NCI-H524 (cell line): ENCODE measurements at regions not wholly inside any gene's neighbourhood (a gene's known extent, or its start where the extent isn't known, plus 50 kb on each side); places are given as distances from the start of the nearest gene placed in this dataset.
"Not testable (repeated sequence)": the region's sequence is repeated elsewhere in the genome, so short reads cannot be mapped to it uniquely, and the experiment has no call there.

Source experiments
- DNase-seq, 2 experiments: peaks; one replicate each; lab custom pipeline; 2025; lab: John Stamatoyannopoulos, UW

GRCh38 chr6:125354649-125355048 is 52.9 kb upstream of the HDDC2 start:
- no peak for DNase-seq

GRCh38 chr6:125356884-125357283 is 55.1 kb upstream of the HDDC2 start:
- no peak for DNase-seq

GRCh38 chr6:125357515-125358256 is 55.9 kb upstream of the HDDC2 start:
- no peak for DNase-seq

GRCh38 chr6:125358898-125359297 is 57.1 kb upstream of the HDDC2 start:
- DNase-seq = no peak

GRCh38 chr6:125361868-125362267 is 60.1 kb upstream of the HDDC2 start:
- DNase-seq = no peak

DNA sequence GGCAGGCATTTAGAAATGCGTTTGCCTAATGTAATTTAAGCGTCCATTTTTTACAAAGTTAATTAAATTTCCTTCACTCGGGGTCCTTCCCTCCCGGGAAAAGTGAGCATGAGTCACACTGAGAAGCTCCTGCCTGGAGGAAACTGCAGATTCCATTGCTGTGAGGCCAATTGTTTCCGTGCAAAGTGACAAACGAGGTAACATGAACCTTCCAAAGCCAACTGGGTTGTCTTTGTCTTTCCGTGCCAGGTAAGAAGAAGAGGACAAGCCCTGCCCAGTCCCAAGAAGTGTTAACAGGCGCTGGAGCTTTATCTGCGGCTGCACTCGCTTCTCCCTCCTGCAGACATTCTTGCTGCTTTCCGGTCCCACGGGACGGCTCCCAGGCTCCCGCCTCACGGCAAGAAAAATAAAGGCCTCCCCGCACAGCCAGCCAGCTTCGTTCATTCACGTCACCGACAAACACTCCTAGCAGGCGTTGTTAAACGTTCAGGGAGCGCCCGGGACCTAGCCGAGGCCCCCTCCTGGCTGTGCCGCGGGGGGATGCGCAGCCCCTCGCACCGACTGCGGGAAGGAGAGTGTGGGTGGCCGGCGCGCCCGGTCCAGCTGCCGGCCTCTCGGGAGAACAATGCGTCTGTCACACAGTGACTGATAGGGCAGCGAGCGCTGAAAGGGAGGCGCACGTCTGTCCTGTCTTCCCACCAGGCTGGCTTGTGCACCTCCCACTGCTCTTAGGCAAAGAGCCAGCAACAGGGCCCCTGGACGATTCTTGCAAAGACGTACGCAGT is 61.5 kb upstream of the HDDC2 start:
- DNase-seq = peak; percentile 70 to 86

- DNase-seq = no peak
These were observed 62.0 kb upstream of the HDDC2 start for GRCh38 chr6:125363824-125364165.

GRCh38 chr6:125365230-125365629 is 63.5 kb upstream of the HDDC2 start:
- DNase-seq = no peak

GRCh38 chr6:125367036-125367782 is 65.4 kb upstream of the HDDC2 start:
- DNase-seq = no peak

DNA sequence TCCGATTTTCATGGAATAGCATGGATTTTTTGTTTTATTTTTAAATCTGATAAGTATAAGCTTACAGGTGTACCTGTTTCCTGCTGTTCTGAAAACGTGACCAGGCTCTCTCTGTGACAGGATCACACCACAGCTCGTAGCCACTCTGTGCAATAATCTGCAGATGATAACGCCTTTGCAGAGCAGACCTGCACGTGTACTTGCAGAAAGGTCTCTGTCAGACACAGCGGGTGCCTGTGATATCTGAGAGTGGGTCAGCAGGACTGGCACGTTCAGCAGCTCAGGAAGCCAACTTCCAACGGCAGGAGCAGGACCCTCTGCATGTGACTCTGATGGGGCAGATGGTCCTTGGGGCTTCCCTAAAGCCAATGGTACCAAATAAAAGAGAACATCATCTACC is 68.6 kb upstream of the HDDC2 start:
- peak; percentile 35 to 68 for DNase-seq

DNA sequence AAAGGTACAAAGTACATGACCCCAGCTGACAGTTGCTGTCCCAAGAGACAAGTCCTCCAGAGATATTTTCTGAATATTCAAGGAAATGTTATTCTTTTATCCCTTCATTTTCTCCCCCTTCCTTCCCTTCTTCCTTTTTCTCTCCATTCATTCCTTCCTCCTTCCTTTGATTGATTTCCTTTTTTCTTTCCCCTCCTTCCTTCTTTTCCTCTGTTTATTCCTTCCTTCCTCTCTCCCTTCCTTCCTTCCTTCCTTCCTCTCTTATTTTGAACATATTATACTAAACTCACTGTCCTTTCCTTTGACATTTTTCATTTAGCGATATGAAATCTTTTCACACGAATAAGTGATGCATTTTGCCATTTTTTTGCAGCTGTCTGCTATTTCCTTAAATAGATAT is 73.2 kb upstream of the HDDC2 start:
- DNase-seq = no peak

DNA sequence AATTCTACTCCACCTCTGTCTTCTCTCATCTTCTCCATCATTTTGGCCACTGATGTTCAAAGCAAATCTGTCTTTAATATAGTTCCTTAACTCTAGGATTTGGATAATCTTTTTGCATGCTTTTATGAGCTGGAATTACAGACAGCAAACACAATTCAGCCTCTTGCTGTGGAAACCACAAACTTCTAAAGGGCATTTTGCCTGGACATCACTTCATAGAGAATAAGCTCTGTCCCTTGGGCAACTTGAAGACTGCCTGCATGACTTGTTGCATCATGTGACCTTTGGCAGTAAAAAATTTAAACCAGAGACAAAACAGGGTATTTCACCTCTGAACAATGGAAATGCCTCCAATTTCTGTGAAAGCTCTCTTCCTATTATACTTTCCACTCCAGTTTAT is 74.1 kb upstream of the HDDC2 start:
- no peak for DNase-seq

DNA sequence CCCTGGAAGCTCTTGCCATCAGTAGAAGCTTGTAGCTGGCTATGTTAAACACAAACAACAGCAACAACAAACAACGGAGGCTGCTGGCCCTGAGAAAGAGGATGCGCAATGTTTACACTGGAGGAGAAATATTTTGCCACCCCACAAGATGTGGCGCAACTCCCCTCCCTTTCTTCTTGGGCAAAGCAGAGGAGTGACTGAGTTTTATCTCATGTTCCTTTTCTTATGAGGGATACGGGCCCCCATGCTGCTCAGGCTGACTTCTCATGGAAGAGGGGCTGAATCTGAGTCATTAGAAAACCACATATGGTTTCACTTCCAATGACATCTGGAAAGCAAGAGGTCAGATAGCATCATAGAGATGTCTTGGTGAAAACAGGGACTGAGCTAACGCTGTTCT is 75.9 kb upstream of the HDDC2 start:
- DNase-seq = peak; percentile 22 to 71

DNA sequence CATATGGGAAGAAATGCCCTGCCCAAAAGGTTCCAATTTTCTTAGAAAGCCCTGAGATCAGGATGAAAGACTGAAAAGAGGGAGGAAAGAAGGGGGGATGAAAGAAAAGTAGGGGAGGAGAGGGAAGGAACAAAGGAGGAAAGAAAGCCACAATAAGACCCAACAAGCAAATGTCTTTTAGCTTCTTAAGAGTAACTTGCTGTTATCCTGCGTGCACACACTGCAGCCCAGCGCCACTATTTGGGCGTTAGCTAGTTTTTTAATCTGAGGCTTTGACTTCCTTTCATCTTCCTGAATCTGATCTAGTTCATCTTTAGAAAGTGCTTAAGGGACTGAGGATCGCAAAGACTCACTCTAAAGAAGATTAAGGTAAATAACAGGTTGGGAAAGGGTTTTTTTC is 77.4 kb upstream of the HDDC2 start:
- peak in 1 of 2 experiments; percentile 15 for DNase-seq

GRCh38 chr6:125380474-125380873 is 78.7 kb upstream of the HDDC2 start:
- no peak for DNase-seq

DNA sequence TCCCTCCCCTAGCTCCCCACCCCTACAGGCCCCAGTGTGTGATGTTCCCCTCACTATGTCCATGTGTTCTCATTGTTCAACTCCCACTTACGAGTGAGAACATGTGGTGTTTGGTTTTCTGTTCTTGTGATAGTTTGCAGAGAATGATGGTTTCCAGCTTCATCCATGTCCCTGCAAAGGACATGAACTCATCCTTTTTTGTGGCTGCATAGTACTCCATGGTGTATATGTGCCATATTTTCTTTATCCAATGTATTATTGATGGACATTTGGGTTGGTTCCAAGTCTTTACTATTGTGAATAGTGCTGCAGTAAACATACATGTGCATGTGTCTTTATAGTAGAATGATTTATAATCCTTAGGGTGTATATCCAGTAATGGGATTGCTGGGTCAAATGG is 84.6 kb upstream of the HDDC2 start:
- not testable (repeated sequence) for DNase-seq

DNA sequence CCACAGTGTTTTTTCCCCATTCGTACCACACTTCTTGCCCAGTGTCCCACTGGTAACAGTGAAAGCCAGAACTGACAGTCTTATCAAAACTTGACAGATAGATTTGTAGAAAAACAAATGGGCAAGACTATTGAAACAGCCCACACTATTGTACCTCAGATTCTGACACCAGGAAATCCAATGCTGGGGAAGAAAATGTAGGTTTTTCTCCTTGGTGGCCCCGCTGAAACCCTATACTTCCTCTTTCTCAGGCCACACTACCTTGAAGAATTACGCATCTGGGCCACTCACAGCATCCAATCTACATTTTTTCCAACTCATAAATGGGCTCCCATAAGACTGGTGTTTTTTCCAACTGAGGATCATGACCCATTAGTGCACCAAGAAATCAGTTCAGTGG is 90.9 kb upstream of the HDDC2 start:
- no peak for DNase-seq

- no peak for DNase-seq
These were observed 91.7 kb upstream of the HDDC2 start for GRCh38 chr6:125393449-125393858.

DNA sequence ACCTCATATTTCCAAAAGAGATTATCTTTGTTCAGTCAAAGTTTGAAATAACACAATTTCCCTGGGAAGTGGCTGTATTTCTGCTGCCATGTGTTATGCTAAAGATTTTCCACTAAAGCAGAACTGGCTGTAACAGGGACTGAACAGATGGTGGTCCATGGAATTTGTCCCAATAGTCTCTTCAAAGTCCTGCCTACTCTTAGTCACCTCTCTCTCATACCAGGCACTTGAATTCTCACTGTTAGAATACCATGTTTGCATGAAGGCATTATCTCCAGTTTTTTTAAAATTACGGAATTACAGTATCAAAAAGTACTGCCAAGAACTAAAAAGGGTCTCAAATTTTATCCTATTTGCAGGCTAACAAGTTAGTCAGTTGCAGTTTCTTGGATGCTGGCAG is 105.0 kb upstream of the HDDC2 start:
- DNase-seq = peak; percentile 26 to 78

- DNase-seq = no peak
These were observed 112.7 kb upstream of the HDDC2 start for GRCh38 chr6:125414507-125414906.

- DNase-seq = no peak
These were observed 114.1 kb upstream of the HDDC2 start for GRCh38 chr6:125415913-125416312.

DNA sequence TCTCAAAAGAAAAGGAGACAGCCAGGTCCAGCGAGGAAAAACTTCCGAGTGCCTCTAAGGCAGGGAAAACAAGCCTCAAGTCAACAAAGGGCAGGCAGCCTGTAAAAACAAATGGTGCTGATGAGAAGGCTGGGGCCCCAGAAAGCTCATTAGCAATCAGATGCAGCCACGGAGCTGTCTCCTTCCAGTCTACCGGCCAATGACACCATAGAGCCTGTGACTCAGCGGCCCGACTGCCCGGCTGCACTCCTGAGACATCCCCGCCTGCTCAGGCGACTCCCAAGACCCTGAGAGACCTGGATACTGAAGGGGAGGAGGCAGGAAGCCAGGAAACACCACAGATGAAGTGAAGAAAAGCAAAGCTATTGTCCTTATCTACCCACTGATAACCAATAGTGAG is 120.1 kb upstream of the HDDC2 start:
- no peak for DNase-seq

DNA sequence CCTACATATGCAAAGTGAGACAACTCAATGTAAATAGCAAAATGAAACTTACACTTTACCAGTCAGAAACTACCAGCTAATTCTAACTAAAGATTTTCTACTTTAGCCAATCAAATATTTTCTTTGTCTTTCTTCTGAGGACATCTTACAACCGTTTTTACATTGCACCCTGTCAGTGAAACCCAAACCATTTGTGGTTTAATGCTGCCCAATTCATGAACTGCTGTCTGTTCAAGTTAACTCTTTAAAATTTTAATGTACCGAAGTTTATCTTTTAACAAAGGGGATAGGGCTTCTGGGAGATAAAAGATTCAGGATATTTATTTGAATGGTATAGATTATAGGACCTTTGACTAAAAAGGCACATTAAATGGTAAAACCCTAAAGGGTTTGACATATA is 121.3 kb upstream of the HDDC2 start:
- no peak for DNase-seq
